K562 (cell line): ENCODE measurements at regions not wholly inside any gene's neighbourhood (a gene's known extent, or its start where the extent isn't known, plus 50 kb on each side); places are given as distances from the start of the nearest gene placed in this dataset.
"Not testable (repeated sequence)": the region's sequence is repeated elsewhere in the genome, so short reads cannot be mapped to it uniquely, and the experiment has no call there.

Experiments used
- ATAC-seq: fragments of 200-7000 bp; cut with Tn5 transposase; 3 replicates; pipeline ENCODE4 v1.9.1; 2020; ENCODE audit warnings: moderate library complexity
- BruUV-seq: library from RNA; stranded (reverse); fragments of 400-500 nt; replicated peaks from 2 replicates; lab custom pipeline; 2021; lab: Mats Ljungman, UMichigan
- CTCF ChIA-PET: fragments of 300-600 bp; formaldehyde crosslinking; extraction: SDS; loops from one replicate; lab custom pipeline; 2021; ENCODE audit warnings: low intra/inter-chr PET ratio; lab: Yijun Ruan, JAX
- POLR2A ChIA-PET: fragments of 300-600, 350-650 bp; sonication (Branson Sonifier 250); formaldehyde crosslinking; extraction: SDS; loops from one replicate; lab custom pipeline; 2021; ENCODE audit warnings: antibody characterized with exemption, inconsistent platforms; lab: Yijun Ruan, JAX
- DNase-seq, 4 experiments: peaks; one replicate each; pipeline versions ENCODE4 v3.0.0 to v3.0.0-alpha.2; 2011 to 2018; ENCODE audit warnings: low spot score in 3 of 4, mixed read lengths in 3 of 4; ENCODE audit errors: extremely low read depth in 1 of 4
- FAIRE-seq: peaks from 2 replicates; lab custom pipeline; 2011; peaks lifted over from hg19 to GRCh38; lab: Jason Lieb, UNC
- H2AFZ ChIP-seq: 2 replicates; pipeline ENCODE4 v1.6.0; 2011; ENCODE audit warnings: low read depth, low read length, control low read depth, inconsistent platforms
- H3K27ac ChIP-seq: fragments of 200-600 bp; 3 replicates; pipeline ENCODE4 v1.8.0; 2011; ENCODE audit warnings: low read depth, mild to moderate bottlenecking, control low read depth, inconsistent platforms, low read length, moderate library complexity, mixed read lengths; ENCODE audit errors: extremely low read depth
- H3K27me3 ChIP-seq, 2 experiments: fragments of 300-600 bp in 1 of 2; 2 replicates in 1 of 2; 3 replicates in 1 of 2; pipeline versions ENCODE4 v1.6.0 to v1.8.0; 2011; ENCODE audit warnings: inconsistent platforms in 2 of 2, low read length in 2 of 2, mild to moderate bottlenecking in 1 of 2, mixed read lengths in 1 of 2, moderate library complexity in 1 of 2; ENCODE audit not compliant: control insufficient read depth in 2 of 2, insufficient read depth in 2 of 2
- H3K36me3 ChIP-seq: fragments of 300-600 bp; 3 replicates; pipeline ENCODE4 v1.8.0; 2011; ENCODE audit warnings: mild to moderate bottlenecking, low read length, inconsistent platforms; ENCODE audit not compliant: control insufficient read depth, insufficient read depth
- H3K4me1 ChIP-seq, 2 experiments: fragments of 200-600 bp in 1 of 2; replicated peaks in 1 of 2; 2 replicates in 1 of 2; 3 replicates in 1 of 2; pipeline versions ENCODE4 v1.5.1 to v1.8.0; 2011; ENCODE audit warnings: inconsistent platforms in 2 of 2, low read length in 2 of 2, mild to moderate bottlenecking in 1 of 2, mixed read lengths in 1 of 2, moderate library complexity in 1 of 2; ENCODE audit not compliant: control insufficient read depth in 2 of 2, insufficient read depth in 2 of 2
- H3K4me2 ChIP-seq: 2 replicates; pipeline ENCODE4 v1.6.1; 2011; ENCODE audit warnings: low read length, control low read depth, inconsistent platforms, mixed read lengths; ENCODE audit not compliant: insufficient read depth
- H3K4me3 ChIP-seq: fragments of 200-600 bp; sonication (generic), shearing (Covaris generic); 2 replicates; pipeline ENCODE4 v1.5.1; 2016; ENCODE audit warnings: control low read depth, inconsistent platforms
- H3K79me2 ChIP-seq: fragments of 200-600 bp; 3 replicates; pipeline ENCODE4 v1.8.0; 2011; ENCODE audit warnings: low read length, inconsistent platforms; ENCODE audit not compliant: control insufficient read depth, insufficient read depth
- H3K9ac ChIP-seq, 2 experiments: 2 replicates each; pipeline versions ENCODE4 v1.6.0 to v1.6.1; 2011; ENCODE audit warnings: low read depth in 2 of 2, low read length in 2 of 2, control low read depth in 1 of 2, inconsistent platforms in 1 of 2, mild to moderate bottlenecking in 1 of 2, mixed read lengths in 1 of 2; ENCODE audit not compliant: insufficient read depth in 1 of 2
- H3K9me1 ChIP-seq: one replicate; pipeline ENCODE4 v1.6.0; 2011; ENCODE audit warnings: inconsistent platforms, mild to moderate bottlenecking, low read length, moderate library complexity; ENCODE audit not compliant: control insufficient read depth, insufficient read depth
- H3K9me3 ChIP-seq: replicated peaks from 2 replicates; pipeline ENCODE4 v1.5.1; 2011; ENCODE audit warnings: low read depth, low read length, inconsistent platforms; ENCODE audit not compliant: control insufficient read depth, insufficient read depth
- H4K20me1 ChIP-seq: replicated peaks from 2 replicates; pipeline ENCODE4 v1.6.1; 2011; ENCODE audit warnings: low read length, inconsistent platforms, mixed read lengths; ENCODE audit not compliant: control insufficient read depth, insufficient read depth
- BHLHE40 ChIP-seq: IDR thresholded peaks from 2 replicates; pipeline ENCODE4 v1.6.1; 2011; ENCODE audit warnings: low read length, improper control_type of control experiment
- HINFP ChIP-seq: fragments of 450-650 bp; conservative IDR thresholded peaks from 2 replicates; pipeline ENCODE4 v1.6.1; 2016; ENCODE audit warnings: missing genetic modification characterization, low read depth, mild to moderate bottlenecking, control low read depth, missing compliant biosample characterization
- MAFF ChIP-seq: IDR thresholded peaks from 2 replicates; pipeline ENCODE4 v1.6.1; 2012; ENCODE audit warnings: low read length, improper control_type of control experiment
- MCM7 ChIP-seq, 2 experiments: fragments of 450-650 bp; IDR thresholded peaks; 2 replicates each; pipeline ENCODE4 v1.6.1; 2016 to 2018
- NCOA1 ChIP-seq: fragments of 450-650 bp; IDR thresholded peaks from 2 replicates; pipeline ENCODE4 v1.6.1; 2016; ENCODE audit warnings: low read depth
- PRMT5 ChIP-seq: sonication (generic); formaldehyde crosslinking; IDR thresholded peaks from 2 replicates; pipeline ENCODE4 v1.5.0; 2020; ENCODE audit warnings: missing genetic modification reagents
- ZNF121 ChIP-seq: sonication (generic); formaldehyde crosslinking; conservative IDR thresholded peaks from 2 replicates; pipeline ENCODE4 v1.8.0; 2022; ENCODE audit warnings: missing genetic modification reagents
- WGBS: fragments of 100-300 bp; shearing (Covaris generic); methylation state at CpG from one replicate; pipeline ENCODE4 v1.1.6; 2016; ENCODE audit warnings: low coverage, mixed read lengths; ENCODE audit not compliant: insufficient coverage; ENCODE audit errors: missing lambda C conversion rate; 5-methylcytosine and 5-hydroxymethylcytosine counted together
- in situ Hi-C: fragments of 300-500 bp; cut with MboI; formaldehyde crosslinking; loops from 4 replicates; pipeline ENCODE4 v1.15.0; 2018; ENCODE audit warnings: inconsistent platforms, mixed read lengths
- intact Hi-C: fragments of 100-400 bp; cut with micrococcal nuclease; formaldehyde crosslinking; loops from 2 replicates; pipeline ENCODE4 v1.14.2; 2022
- TF ChIP-seq, protein P1 (sequence below), 2 experiments: fragments of 450-650 bp in 1 of 2; sonication (generic) in 1 of 2; formaldehyde crosslinking in 1 of 2; IDR thresholded peaks in 1 of 2; conservative IDR thresholded peaks in 1 of 2; 2 replicates each; pipeline versions ENCODE4 v1.6.1 to v1.8.1; 2016 to 2023; ENCODE audit warnings: mild to moderate bottlenecking in 2 of 2, moderate library complexity in 2 of 2, inconsistent platforms in 1 of 2, missing genetic modification reagents in 1 of 2

DNA sequence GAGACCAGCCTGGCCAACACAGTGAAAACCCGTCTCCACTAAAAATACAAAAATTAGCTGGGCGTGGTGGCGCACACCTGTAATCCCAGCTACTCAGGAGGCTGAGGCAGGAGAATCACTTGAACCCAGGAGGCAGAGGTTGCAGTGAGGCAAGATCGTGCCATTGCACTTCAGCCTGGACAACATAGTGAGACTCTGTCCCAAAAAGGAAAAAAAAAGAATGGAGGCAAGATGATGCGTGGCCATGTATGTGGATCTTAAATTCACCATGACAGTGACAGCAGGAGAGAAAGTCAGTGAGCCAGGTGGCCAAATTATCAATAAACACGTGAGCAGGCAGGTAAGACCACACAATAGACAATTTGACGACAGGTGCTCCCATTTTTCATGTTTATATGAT lies 73.0 kb upstream of the CREB3L1 start:
- H3K4me1 ChIP-seq, DNase-seq, H3K4me2 ChIP-seq, H4K20me1 ChIP-seq, H3K79me2 ChIP-seq, FAIRE-seq, H3K4me3 ChIP-seq, H3K36me3 ChIP-seq, BruUV-seq, H3K9me1 ChIP-seq, H3K27me3 ChIP-seq, in situ Hi-C loops, CTCF ChIA-PET, intact Hi-C loops, H2AFZ ChIP-seq, ATAC-seq, H3K27ac ChIP-seq, H3K9me3 ChIP-seq, H3K9ac ChIP-seq: not testable (repeated sequence)
- WGBS: 40% methylated on average over 7 of the region's 7 CpGs
- TF ChIP-seq ZNF121 (CRISPR knock-in tag): peak; percentile 83
- POLR2A ChIA-PET: interaction anchor here (0.6 kb wide), 1 partner anchor 439 kb away, joined by 3 read pairs; no protein-coding TSS in a partner anchor

DNA sequence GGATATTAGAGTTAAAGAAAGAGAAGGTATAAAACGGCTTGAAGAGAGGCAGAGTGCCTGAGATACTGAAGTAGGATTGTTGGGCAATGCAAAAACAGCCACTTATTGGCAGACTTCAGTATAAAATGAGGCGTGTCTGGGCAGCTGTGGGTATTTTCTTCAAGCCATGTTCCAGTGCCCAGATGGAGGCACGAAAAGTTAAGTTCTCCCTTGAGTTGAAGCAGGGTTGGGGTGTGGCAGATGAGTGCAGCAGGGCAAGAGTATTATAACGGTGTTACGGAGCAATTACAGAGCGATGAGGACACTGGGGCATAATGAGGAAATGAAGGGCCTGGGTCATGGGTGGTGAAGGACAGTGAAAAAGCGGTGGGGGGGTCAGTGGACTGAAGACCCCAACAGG lies 73.7 kb upstream of the CREB3L1 start:
- CTCF ChIA-PET: no interaction called here
- no peak overlapping the region for H2AFZ ChIP-seq
- 35% methylated on average over 7 of the region's 7 CpGs for WGBS
- FAIRE-seq (no peak), DNase-seq (no peak), ATAC-seq (no peak)
- H3K9ac ChIP-seq: no peak overlapping the region
- no peaks in the 10 kb centered on the region for H3K9me3 ChIP-seq
- peaks cover 0 to 2% of the 10 kb centered on the region in 2 experiments; a peak in 2 of 5 replicates for H3K4me1 ChIP-seq
- H3K27ac ChIP-seq: no peak overlapping the region
- no peaks in the 10 kb centered on the region for H4K20me1 ChIP-seq
- no peaks in the 10 kb centered on the region for H3K36me3 ChIP-seq
- TF ChIP-seq PRMT5 (CRISPR knock-in tag) (no peak), NCOA1 (no peak), MCM7 (IDR thresholded peaks at IDR 0.05) (no peak), BHLHE40 (no peak), MAFF (no peak), HINFP (no peak)
- TF ChIP-seq, protein P1, sequence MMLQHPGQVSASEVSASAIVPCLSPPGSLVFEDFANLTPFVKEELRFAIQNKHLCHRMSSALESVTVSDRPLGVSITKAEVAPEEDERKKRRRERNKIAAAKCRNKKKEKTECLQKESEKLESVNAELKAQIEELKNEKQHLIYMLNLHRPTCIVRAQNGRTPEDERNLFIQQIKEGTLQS (IDR thresholded peaks at IDR 0.05): 0 out of 2 replicates have a peak, but pooled peaks have one; percentile 1
- TF ChIP-seq, protein P1 (CRISPR knock-in tag; conservative IDR thresholded peaks at IDR 0.05): no peak
- no peaks in the 10 kb centered on the region for H3K9me1 ChIP-seq
- intact Hi-C loops (no loop called here), in situ Hi-C loops (no loop called here)
- no peak overlapping the region for H3K4me3 ChIP-seq
- BruUV-seq: no TSS peak
- no peak overlapping the region for H3K4me2 ChIP-seq
- POLR2A ChIA-PET: no interaction called here
- H3K27me3 ChIP-seq: peaks cover 0 to 5% of the 10 kb centered on the region in 2 experiments; a peak in 2 of 5 replicates
- H3K79me2 ChIP-seq: no peaks in the 10 kb centered on the region
